ENCODE measurements at regions not wholly inside any gene's neighbourhood (a gene's known extent, or its start where the extent isn't known, plus 50 kb on each side); places are given as distances from the start of the nearest gene placed in this dataset.

DNA sequence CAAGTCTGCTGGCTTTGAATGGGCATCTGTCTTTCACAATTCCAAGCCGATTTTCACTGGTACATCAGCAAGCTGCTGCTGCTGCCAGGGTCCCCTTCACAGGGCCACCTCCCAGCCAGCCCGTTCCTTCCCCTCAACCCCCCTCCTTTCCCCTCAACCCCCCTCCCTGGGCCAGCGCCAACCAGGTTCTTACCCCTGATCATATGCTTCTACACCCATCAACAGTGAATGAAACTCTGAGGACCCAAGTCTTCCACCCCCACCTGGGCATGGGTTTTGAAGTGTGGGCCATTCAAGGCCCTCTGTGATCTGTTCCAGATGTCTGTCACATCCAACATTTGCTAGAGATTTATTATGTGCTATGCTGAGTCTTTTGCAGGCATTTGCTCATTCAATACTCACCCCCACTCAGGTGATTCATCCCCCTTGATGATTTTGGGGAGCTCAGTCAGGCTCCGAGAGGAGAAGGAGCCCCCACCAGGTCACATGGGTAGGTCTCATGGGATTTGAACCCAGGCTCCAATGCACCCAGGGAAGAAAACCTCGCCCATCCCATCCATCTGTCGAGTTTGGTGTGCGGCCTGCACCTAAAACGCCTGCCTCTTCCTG, 52.7 kb upstream of the FOXK1 start:
- H3K36me3 Mint-ChIP-seq (ENCODE audit: low read depth) = no peaks in the 10 kb centered on the region
- peaks cover 12% of the 10 kb centered on the region for H3K27me3 Mint-ChIP-seq (ENCODE audit: low read depth, poor library complexity)
- no peak overlapping the region for H3K4me3 Mint-ChIP-seq
- H3K9me3 Mint-ChIP-seq = peaks cover 4% of the 10 kb centered on the region
- peak overlapping the region; percentile 10 for H3K27ac Mint-ChIP-seq
- TF ChIP-seq, protein P1, sequence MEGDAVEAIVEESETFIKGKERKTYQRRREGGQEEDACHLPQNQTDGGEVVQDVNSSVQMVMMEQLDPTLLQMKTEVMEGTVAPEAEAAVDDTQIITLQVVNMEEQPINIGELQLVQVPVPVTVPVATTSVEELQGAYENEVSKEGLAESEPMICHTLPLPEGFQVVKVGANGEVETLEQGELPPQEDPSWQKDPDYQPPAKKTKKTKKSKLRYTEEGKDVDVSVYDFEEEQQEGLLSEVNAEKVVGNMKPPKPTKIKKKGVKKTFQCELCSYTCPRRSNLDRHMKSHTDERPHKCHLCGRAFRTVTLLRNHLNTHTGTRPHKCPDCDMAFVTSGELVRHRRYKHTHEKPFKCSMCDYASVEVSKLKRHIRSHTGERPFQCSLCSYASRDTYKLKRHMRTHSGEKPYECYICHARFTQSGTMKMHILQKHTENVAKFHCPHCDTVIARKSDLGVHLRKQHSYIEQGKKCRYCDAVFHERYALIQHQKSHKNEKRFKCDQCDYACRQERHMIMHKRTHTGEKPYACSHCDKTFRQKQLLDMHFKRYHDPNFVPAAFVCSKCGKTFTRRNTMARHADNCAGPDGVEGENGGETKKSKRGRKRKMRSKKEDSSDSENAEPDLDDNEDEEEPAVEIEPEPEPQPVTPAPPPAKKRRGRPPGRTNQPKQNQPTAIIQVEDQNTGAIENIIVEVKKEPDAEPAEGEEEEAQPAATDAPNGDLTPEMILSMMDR (IDR thresholded peaks at IDR 0.05) = no peak
- H3K4me1 Mint-ChIP-seq = peaks cover 16% of the 10 kb centered on the region
- DNase-seq = no peak

DNA sequence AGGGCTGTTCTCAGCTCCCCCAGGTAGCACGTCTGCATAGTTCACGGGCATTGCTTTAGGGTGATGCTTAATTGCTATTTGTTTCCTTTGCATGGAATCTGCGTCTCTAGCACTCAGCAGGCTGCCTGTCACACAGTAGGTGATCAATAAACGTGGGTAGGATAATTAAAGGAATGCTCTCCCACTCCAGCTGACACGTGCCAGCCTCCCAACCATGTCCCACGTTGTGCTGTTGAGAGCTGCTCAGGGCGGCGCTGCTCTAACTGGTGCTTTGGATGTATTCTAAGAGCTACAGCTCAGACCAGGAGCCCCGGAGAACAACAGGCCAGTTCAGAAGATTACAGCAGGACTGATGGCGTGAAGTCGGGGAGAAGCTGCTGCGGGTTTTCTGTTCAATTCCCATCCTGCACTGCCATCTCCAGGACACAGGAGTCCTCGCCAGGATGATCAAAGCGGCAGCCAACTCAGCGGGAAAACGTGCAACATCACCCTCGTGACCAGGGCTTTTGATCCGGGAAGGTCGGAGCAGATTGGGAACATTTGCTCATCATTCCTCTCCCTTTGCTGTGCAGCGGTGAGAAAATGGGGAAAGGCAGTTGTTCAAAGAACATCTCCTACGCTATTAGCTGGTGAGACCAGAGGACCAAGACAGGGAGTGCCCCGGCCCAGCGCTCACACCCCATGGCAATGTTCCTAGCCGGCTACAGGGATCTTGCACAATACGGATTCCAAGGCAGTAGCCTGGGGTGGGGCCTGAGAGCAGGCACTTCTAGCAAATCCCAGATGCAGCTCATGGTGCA, 50.5 kb upstream of the FOXK1 start:
- TF ChIP-seq, protein P1 (IDR thresholded peaks at IDR 0.05) = peak; percentile 56
- Mint-ChIP-seq H3K36me3 (ENCODE audit: low read depth) (no peaks in the 10 kb centered on the region), H3K27me3 (ENCODE audit: low read depth, poor library complexity) (peaks cover 10% of the 10 kb centered on the region), H3K4me3 (peak overlapping the region; percentile 76), H3K4me1 (peaks cover 16% of the 10 kb centered on the region), H3K27ac (no peak overlapping the region), H3K9me3 (no peaks in the 10 kb centered on the region)
- DNase-seq = peak; percentile 67

Data from nephron progenitor cell (in vitro differentiated cells).